ENCODE measurements at regions not wholly inside any gene's neighbourhood (a gene's known extent, or its start where the extent isn't known, plus 50 kb on each side); places are given as distances from the start of the nearest gene placed in this dataset.

DNA sequence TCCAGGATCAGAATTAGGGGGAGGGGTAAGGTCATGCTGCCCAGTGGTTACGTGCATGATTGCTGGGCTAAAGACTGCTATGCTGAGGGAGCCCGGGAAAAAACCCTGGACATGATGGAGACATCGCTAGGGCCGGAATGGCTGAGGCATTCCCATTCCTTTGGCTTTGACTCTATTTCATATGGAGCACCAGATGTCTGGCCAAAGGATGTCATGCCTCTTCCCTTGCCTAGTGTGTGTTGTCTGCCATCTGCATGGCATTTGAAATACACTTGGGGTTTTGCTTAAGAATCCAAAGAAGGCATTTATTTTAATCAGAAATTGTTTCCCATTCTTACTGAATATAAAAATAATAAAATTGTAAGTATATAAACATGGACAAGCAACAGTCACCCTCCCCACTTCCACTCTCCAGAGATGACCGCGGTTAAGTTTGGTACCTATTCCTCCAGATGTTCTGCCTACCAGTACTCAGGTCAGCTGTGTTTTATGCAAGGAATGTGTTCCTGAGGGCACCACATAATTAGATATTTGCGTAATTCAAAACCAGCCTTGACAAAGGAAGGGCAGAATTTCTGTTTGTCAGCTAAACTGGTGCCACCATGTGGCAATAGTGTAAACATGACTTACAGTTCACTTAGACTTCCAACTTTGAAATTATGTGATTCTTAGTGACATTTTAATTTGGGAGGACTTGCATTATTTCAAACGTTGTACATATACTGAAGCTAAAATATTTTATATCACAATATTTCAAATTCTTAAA is 105.9 kb downstream of the CT47B1 start:
- TF ChIP-seq TAF1 (IDR thresholded peaks at IDR 0.05; ENCODE audit: low read depth) (no peak), EP300 (IDR thresholded peaks at IDR 0.05; ENCODE audit: borderline replicate concordance) (no peak), FOXM1 (IDR thresholded peaks at IDR 0.05; ENCODE audit: borderline replicate concordance, low read depth) (no peak)
